SH-SY5Y (cell line): ENCODE measurements at regions not wholly inside any gene's neighbourhood (a gene's known extent, or its start where the extent isn't known, plus 50 kb on each side); places are given as distances from the start of the nearest gene placed in this dataset.

Experiments used
- GATA2 ChIP-seq: IDR thresholded peaks from 2 replicates; pipeline ENCODE4 v1.6.1; 2011; ENCODE audit warnings: mild to moderate bottlenecking, low read depth, low read length
- GATA3 ChIP-seq: IDR thresholded peaks from 2 replicates; pipeline ENCODE4 v1.6.1; 2011; ENCODE audit warnings: low read depth, mild to moderate bottlenecking, low read length, moderate library complexity

GRCh38 chr11:13216019-13216710 lies 61.4 kb upstream of the BMAL1 start:
- TF ChIP-seq GATA2 (no peak), GATA3 (no peak)
